ENCODE measurements at regions not wholly inside any gene's neighbourhood (a gene's known extent, or its start where the extent isn't known, plus 50 kb on each side); places are given as distances from the start of the nearest gene placed in this dataset.

DNA sequence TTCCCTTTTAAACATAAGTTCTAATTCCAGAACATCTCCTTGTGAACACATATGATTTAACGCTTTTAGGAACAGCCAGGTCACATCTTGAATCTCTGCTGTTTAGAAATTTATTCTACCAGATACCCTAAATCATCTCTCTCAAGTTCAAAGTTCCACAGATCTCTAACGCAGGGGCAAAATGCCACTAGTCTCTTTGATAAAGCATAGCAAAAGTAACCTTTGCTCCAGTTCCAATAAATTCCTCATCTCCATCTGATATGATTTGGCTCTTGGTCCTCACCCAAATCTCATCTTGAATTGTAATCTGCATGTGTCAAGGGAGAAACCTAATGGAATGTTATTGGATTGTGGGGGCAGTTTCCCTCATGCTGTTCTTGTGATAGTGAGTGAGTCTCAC, 96.3 kb upstream of the PLEKHA5 start:
- no peak for TF ChIP-seq CTCF (conservative IDR thresholded peaks at IDR 0.05; ENCODE audit: low read depth, low read length)
- no peak for TF ChIP-seq CEBPB (IDR thresholded peaks at IDR 0.05; ENCODE audit: low read depth, low read length)
- TF ChIP-seq, protein P1, sequence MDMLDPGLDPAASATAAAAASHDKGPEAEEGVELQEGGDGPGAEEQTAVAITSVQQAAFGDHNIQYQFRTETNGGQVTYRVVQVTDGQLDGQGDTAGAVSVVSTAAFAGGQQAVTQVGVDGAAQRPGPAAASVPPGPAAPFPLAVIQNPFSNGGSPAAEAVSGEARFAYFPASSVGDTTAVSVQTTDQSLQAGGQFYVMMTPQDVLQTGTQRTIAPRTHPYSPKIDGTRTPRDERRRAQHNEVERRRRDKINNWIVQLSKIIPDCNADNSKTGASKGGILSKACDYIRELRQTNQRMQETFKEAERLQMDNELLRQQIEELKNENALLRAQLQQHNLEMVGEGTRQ (IDR thresholded peaks at IDR 0.05; ENCODE audit: low read depth, low read length): no peak
- TF ChIP-seq MAZ (IDR thresholded peaks at IDR 0.05; ENCODE audit: borderline replicate concordance, low read depth, low read length): no peak
- TF ChIP-seq FOS (IDR thresholded peaks at IDR 0.05; ENCODE audit: low read depth, low read length): no peak

Measured in IMR-90 (cell line).